ENCODE measurements at regions not wholly inside any gene's neighbourhood (a gene's known extent, or its start where the extent isn't known, plus 50 kb on each side); places are given as distances from the start of the nearest gene placed in this dataset.
A peak's percentile ranks its signal among the peaks of the same experiment; 100 is the strongest.

GRCh38 chrX:13507893-13508292 is 61.5 kb upstream of the EGFL6 start:
- intact Hi-C loops (cut with DNase I): loop anchor here (5.0 to 10.0 kb wide), 3 partner anchors 134 to 524 kb away; no protein-coding TSS in a partner anchor
- no peaks in the 10 kb centered on the region for H3K27me3 ChIP-seq
- TF ChIP-seq CTCF (IDR thresholded peaks at IDR 0.05): no peak
- TF ChIP-seq POLR2A (IDR thresholded peaks at IDR 0.05): no peak
- H3K4me1 ChIP-seq (replicated peaks in 1 of 2): no peaks in the 10 kb centered on the region
- no peak overlapping the region for H3K27ac ChIP-seq
- no peaks in the 10 kb centered on the region for H3K9me3 ChIP-seq (replicated peaks in 1 of 3)
- DNase-seq: no peak
- 69 to 85% (median 73%) methylated on average over 2 of the region's 2 CpGs for WGBS, 4 donors
- no peak overlapping the region for H3K4me3 ChIP-seq
- no peaks in the 10 kb centered on the region for H3K36me3 ChIP-seq (replicated peaks in 1 of 2)

DNA sequence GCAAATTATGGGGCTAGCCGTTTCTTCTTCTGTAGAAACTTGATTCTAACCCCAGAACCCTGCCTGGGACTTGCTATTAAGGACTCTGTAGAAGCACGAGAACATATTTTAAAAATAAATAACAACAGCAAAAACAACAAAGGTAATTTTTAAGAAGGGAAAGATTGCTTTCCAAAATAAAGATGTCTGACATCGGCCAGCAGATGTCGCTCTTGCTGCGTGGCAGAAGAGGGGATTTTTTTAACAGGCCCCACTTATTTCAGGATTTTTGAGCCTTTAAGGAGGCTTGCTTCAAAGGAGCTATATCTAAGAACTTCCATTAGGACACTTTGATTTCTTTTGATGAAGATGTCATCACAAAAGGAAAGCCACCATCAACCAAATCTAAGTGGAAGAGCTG is 62.8 kb upstream of the EGFL6 start:
- Histone ChIP-seq H3K36me3 (replicated peaks in 1 of 2) (no peaks in the 10 kb centered on the region), H3K4me1 (replicated peaks in 1 of 2) (no peaks in the 10 kb centered on the region), H3K27me3 (peaks cover 2% of the 10 kb centered on the region), H3K27ac (no peak overlapping the region), H3K9me3 (replicated peaks in 1 of 3) (no peaks in the 10 kb centered on the region), H3K4me3 (no peak overlapping the region)
- DNase-seq: peak in 6 of 7 donors; percentile 27 to 62 (median 38)
- intact Hi-C loops (cut with DNase I): loop anchor here (5.0 to 10.0 kb wide), 3 partner anchors 136 to 526 kb away; no protein-coding TSS in a partner anchor
- 6 to 7% (median 7%) methylated on average over 5 of the region's 5 CpGs for WGBS, 4 donors
- no peak for TF ChIP-seq POLR2A (IDR thresholded peaks at IDR 0.05)
- TF ChIP-seq CTCF (IDR thresholded peaks at IDR 0.05): peak; percentile 58 to 87 (median 73)

GRCh38 chrX:13502590-13502989 is 66.8 kb upstream of the EGFL6 start:
- no peak overlapping the region for H3K27ac ChIP-seq
- H3K9me3 ChIP-seq (replicated peaks in 1 of 3): no peaks in the 10 kb centered on the region
- WGBS, 4 donors: 29 to 40% (median 37%) methylated on average over 2 of the region's 2 CpGs
- DNase-seq: no peak
- no peaks in the 10 kb centered on the region for H3K4me1 ChIP-seq (replicated peaks in 1 of 2)
- intact Hi-C loops (cut with DNase I): loop anchor here in 1 of 2 donors (10.0 kb wide), 1 partner anchor 142 kb away; no protein-coding TSS in a partner anchor
- TF ChIP-seq POLR2A (IDR thresholded peaks at IDR 0.05) (no peak), CTCF (IDR thresholded peaks at IDR 0.05) (no peak)
- H3K4me3 ChIP-seq: no peak overlapping the region
- peaks cover 9% of the 10 kb centered on the region for H3K27me3 ChIP-seq
- H3K36me3 ChIP-seq (replicated peaks in 1 of 2): no peaks in the 10 kb centered on the region

GRCh38 chrX:13499736-13500135 is 69.7 kb upstream of the EGFL6 start:
- no peak for TF ChIP-seq POLR2A (IDR thresholded peaks at IDR 0.05)
- no peaks in the 10 kb centered on the region for H3K9me3 ChIP-seq (replicated peaks in 1 of 3)
- H3K4me3 ChIP-seq: no peak overlapping the region
- DNase-seq: no peak
- no peaks in the 10 kb centered on the region for H3K36me3 ChIP-seq (replicated peaks in 1 of 2)
- H3K27me3 ChIP-seq: peaks cover 17% of the 10 kb centered on the region
- WGBS, 4 donors: 62 to 70% (median 68%) methylated on average over 2 of the region's 2 CpGs
- H3K4me1 ChIP-seq (replicated peaks in 1 of 2): no peaks in the 10 kb centered on the region
- no peak overlapping the region for H3K27ac ChIP-seq
- intact Hi-C loops (cut with DNase I): loop anchor here in 1 of 2 donors (10.0 kb wide), 2 partner anchors 145 to 535 kb away; no protein-coding TSS in a partner anchor

GRCh38 chrX:13498238-13498637 is 71.2 kb upstream of the EGFL6 start:
- no peak for DNase-seq
- TF ChIP-seq CTCF (IDR thresholded peaks at IDR 0.05): no peak
- no peak for TF ChIP-seq POLR2A (IDR thresholded peaks at IDR 0.05)
- peaks cover 17% of the 10 kb centered on the region for H3K27me3 ChIP-seq
- 84 to 96% (median 89%) methylated on average over 2 of the region's 2 CpGs for WGBS, 4 donors
- no peak overlapping the region for H3K27ac ChIP-seq
- no peaks in the 10 kb centered on the region for H3K4me1 ChIP-seq (replicated peaks in 1 of 2)
- H3K36me3 ChIP-seq (replicated peaks in 1 of 2): no peaks in the 10 kb centered on the region
- H3K9me3 ChIP-seq (replicated peaks in 1 of 3): no peaks in the 10 kb centered on the region
- intact Hi-C loops (cut with DNase I): loop anchor here in 1 of 2 donors (10.0 kb wide), 1 partner anchor 533 kb away; no protein-coding TSS in a partner anchor
- H3K4me3 ChIP-seq: no peak overlapping the region

All from adrenal gland (tissue), 9 donors.